AG10803 (cell line): ENCODE measurements at regions not wholly inside any gene's neighbourhood (a gene's known extent, or its start where the extent isn't known, plus 50 kb on each side); places are given as distances from the start of the nearest gene placed in this dataset.

ENCODE experiments used
- DNase-seq: peaks from one replicate; pipeline ENCODE4 v3.0.0; 2010; ENCODE audit warnings: low read depth
- H3K4me3 ChIP-seq: 2 replicates; pipeline ENCODE4 v1.5.1; 2011; ENCODE audit warnings: mild to moderate bottlenecking, low read length, control low read depth
- TF ChIP-seq, protein P1 (sequence below): conservative IDR thresholded peaks from 2 replicates; pipeline ENCODE4 v1.5.1; 2011; ENCODE audit warnings: mild to moderate bottlenecking, low read length, control low read depth, inconsistent platforms

DNA sequence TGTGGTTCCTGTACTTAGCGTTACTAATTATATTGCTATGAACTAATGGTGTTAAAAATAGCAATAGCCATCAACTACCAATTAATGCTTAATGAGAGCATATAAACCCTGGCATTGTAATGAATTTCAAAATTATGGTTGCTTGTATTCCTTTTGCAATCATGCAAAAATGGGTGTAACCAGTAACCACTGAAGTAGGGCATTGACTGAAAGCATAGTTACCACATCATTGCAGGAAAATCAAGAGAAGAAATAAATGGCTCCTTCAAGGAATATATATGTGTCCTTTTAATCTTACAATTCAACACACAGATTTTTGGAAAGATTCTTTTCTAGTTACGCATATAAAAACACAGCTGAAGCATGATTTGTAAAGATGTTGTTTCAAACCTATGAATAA is 328.3 kb upstream of the AGTR1 start:
- TF ChIP-seq, protein P1, sequence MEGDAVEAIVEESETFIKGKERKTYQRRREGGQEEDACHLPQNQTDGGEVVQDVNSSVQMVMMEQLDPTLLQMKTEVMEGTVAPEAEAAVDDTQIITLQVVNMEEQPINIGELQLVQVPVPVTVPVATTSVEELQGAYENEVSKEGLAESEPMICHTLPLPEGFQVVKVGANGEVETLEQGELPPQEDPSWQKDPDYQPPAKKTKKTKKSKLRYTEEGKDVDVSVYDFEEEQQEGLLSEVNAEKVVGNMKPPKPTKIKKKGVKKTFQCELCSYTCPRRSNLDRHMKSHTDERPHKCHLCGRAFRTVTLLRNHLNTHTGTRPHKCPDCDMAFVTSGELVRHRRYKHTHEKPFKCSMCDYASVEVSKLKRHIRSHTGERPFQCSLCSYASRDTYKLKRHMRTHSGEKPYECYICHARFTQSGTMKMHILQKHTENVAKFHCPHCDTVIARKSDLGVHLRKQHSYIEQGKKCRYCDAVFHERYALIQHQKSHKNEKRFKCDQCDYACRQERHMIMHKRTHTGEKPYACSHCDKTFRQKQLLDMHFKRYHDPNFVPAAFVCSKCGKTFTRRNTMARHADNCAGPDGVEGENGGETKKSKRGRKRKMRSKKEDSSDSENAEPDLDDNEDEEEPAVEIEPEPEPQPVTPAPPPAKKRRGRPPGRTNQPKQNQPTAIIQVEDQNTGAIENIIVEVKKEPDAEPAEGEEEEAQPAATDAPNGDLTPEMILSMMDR = no peak
- no peak overlapping the region for H3K4me3 ChIP-seq
- DNase-seq = no peak

DNA sequence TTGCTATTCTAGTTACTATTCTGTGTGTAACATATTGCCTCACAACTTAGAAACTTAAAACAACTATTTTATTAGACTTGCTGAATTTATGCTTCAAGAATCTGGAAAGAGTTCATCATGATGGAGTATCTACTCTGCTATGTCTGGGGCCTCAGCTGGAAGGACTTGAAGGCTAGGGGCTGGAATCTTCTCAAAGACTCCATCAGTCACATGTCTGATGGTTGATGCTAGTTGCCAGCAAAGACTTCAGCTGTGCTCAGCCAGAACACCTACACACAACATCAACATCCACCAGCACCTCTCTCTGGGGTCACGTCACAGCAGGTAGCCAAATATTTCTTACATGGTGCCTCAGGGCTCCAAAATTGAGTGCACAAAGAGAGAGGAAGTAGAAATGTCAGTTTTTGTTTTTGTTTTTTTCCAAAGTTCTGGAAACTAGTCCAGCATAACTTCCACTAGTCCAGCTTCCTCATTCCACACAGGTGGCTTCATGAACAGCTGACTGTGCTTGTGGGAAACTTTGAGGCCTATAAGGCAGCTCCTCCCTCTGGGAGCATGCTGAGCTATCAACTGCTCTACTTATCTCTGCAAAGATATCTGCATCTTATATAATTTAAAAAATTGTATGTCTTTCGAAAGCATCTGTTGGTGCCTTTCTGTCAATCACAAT is 325.4 kb upstream of the AGTR1 start:
- TF ChIP-seq, protein P1 = no peak
- no peak overlapping the region for H3K4me3 ChIP-seq
- peak; percentile 5 for DNase-seq

- TF ChIP-seq, protein P1 = no peak
Measured at GRCh38 chr3:148373961-148374360, 323.7 kb upstream of the AGTR1 start.

GRCh38 chr3:148379763-148380382 is 317.8 kb upstream of the AGTR1 start:
- TF ChIP-seq, protein P1 = peak; percentile 72
- DNase-seq = peak; percentile 70

More at GRCh38 chr3:148373961-148374360, 323.7 kb upstream of the AGTR1 start:
- no peak overlapping the region for H3K4me3 ChIP-seq
- no peak for DNase-seq

DNA sequence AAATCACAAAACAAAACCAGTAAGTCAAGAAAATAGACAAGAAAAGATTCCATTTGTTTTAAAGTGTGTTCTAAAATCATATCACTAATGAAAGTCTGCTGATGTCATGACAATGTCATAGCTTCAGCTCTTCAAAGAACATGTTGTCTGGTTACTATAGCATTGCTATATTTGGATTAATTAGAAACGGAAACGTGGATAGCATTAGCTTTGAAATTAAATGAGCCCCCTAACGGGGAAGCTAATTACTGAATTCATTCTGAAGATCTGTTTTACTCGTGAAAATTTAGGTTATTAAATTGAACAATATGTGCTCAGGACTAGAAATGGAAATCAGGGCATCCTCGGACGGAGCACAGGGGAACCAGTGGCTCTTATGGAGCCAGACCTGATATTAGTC is 316.7 kb upstream of the AGTR1 start:
- no peak overlapping the region for H3K4me3 ChIP-seq
- DNase-seq = no peak
- TF ChIP-seq, protein P1 = no peak

More at GRCh38 chr3:148379763-148380382, 317.8 kb upstream of the AGTR1 start:
- no peak overlapping the region for H3K4me3 ChIP-seq

- DNase-seq = peak; percentile 5
- no peak overlapping the region for H3K4me3 ChIP-seq
- TF ChIP-seq, protein P1 = no peak
Measured at GRCh38 chr3:148389916-148390315, 307.8 kb upstream of the AGTR1 start.

- no peak overlapping the region for H3K4me3 ChIP-seq
- TF ChIP-seq, protein P1 = no peak
- no peak for DNase-seq
Measured at GRCh38 chr3:148395821-148396220, 301.9 kb upstream of the AGTR1 start.
